HEK293T (cell line): ENCODE measurements at regions not wholly inside any gene's neighbourhood (a gene's known extent, or its start where the extent isn't known, plus 50 kb on each side); places are given as distances from the start of the nearest gene placed in this dataset.

ENCODE experiments used
- CTCF ChIA-PET: fragments of 350-600 bp; formaldehyde crosslinking; extraction: SDS; loops from one replicate; lab custom pipeline; 2021; ENCODE audit warnings: antibody characterized with exemption, inconsistent platforms; lab: Yijun Ruan, JAX
- POLR2A ChIA-PET: fragments of 350-600 bp; formaldehyde crosslinking; extraction: SDS; loops from one replicate; lab custom pipeline; 2020; ENCODE audit warnings: antibody characterized with exemption, inconsistent platforms; lab: Yijun Ruan, JAX
- DNase-seq: peaks from one replicate; pipeline ENCODE4 v3.0.0; 2012; ENCODE audit warnings: mixed read lengths; ENCODE audit errors: extremely low spot score
- ARNT ChIP-seq: fragments of 450-650 bp; IDR thresholded peaks from 2 replicates; pipeline ENCODE4 v1.6.1; 2017; ENCODE audit warnings: mild to moderate bottlenecking
- BHLHE40 ChIP-seq: fragments of 450-650 bp; IDR thresholded peaks from 2 replicates; pipeline ENCODE4 v1.6.1; 2016; ENCODE audit warnings: mild to moderate bottlenecking, moderate library complexity, borderline replicate concordance
- CTBP1 ChIP-seq: fragments of 450-650 bp; IDR thresholded peaks from 2 replicates; pipeline ENCODE4 v1.6.1; 2016; ENCODE audit warnings: borderline replicate concordance
- ELF4 ChIP-seq: fragments of 450-650 bp; IDR thresholded peaks from 2 replicates; pipeline ENCODE4 v1.6.1; 2017; ENCODE audit warnings: antibody characterized with exemption
- FOXA1 ChIP-seq: fragments of 450-650 bp; IDR thresholded peaks from 2 replicates; pipeline ENCODE4 v1.6.1; 2016; ENCODE audit warnings: mild to moderate bottlenecking
- FOXK2 ChIP-seq: fragments of 450-650 bp; IDR thresholded peaks from 2 replicates; pipeline ENCODE4 v1.6.1; 2016; ENCODE audit warnings: mild to moderate bottlenecking
- FOXM1 ChIP-seq: fragments of 450-650 bp; IDR thresholded peaks from 2 replicates; pipeline ENCODE4 v1.6.1; 2017; ENCODE audit warnings: mild to moderate bottlenecking, borderline replicate concordance
- HDGF ChIP-seq: fragments of 450-650 bp; IDR thresholded peaks from 2 replicates; pipeline ENCODE4 v1.6.1; 2017; ENCODE audit warnings: antibody characterized with exemption, borderline replicate concordance
- L3MBTL2 ChIP-seq: fragments of 450-650 bp; conservative IDR thresholded peaks from 2 replicates; pipeline ENCODE4 v1.6.1; 2016; ENCODE audit warnings: mild to moderate bottlenecking
- LEF1 ChIP-seq: fragments of 450-650 bp; IDR thresholded peaks from 2 replicates; pipeline ENCODE4 v1.6.1; 2017; ENCODE audit warnings: mild to moderate bottlenecking, borderline replicate concordance
- NFRKB ChIP-seq: fragments of 450-650 bp; IDR thresholded peaks from 2 replicates; pipeline ENCODE4 v1.6.1; 2016; ENCODE audit warnings: mild to moderate bottlenecking, moderate library complexity
- PKNOX1 ChIP-seq: fragments of 450-650 bp; IDR thresholded peaks from 2 replicates; pipeline ENCODE4 v1.6.1; 2016
- SP1 ChIP-seq: fragments of 450-650 bp; IDR thresholded peaks from 2 replicates; pipeline ENCODE4 v1.6.1; 2017
- SUZ12 ChIP-seq: fragments of 450-650 bp; IDR thresholded peaks from 2 replicates; pipeline ENCODE4 v1.6.1; 2016; ENCODE audit warnings: mild to moderate bottlenecking
- TARDBP ChIP-seq: fragments of 450-650 bp; IDR thresholded peaks from 2 replicates; pipeline ENCODE4 v1.6.1; 2016
- ZNF384 ChIP-seq: fragments of 450-650 bp; IDR thresholded peaks from 2 replicates; pipeline ENCODE4 v1.6.1; 2016

GRCh38 chr4:124941267-124941666, 228.7 kb upstream of the ANKRD50 start:
- TF ChIP-seq ARNT, result no peak
- POLR2A ChIA-PET, result no interaction called here
- no peak for DNase-seq
- CTCF ChIA-PET, result no interaction called here

GRCh38 chr4:124940387-124940786, 227.9 kb upstream of the ANKRD50 start:
- ChIA-PET POLR2A (no interaction called here), CTCF (no interaction called here)
- DNase-seq, result no peak
- TF ChIP-seq NFRKB, result no peak
- no peak for TF ChIP-seq ZNF384
- TF ChIP-seq TARDBP, result no peak
- no peak for TF ChIP-seq L3MBTL2
- TF ChIP-seq CTBP1, result no peak
- no peak for TF ChIP-seq FOXA1
- no peak for TF ChIP-seq FOXK2
- TF ChIP-seq LEF1, result no peak
- no peak for TF ChIP-seq ELF4
- no peak for TF ChIP-seq SUZ12
- no peak for TF ChIP-seq SP1
- TF ChIP-seq HDGF, result no peak
- TF ChIP-seq FOXM1, result no peak

DNA sequence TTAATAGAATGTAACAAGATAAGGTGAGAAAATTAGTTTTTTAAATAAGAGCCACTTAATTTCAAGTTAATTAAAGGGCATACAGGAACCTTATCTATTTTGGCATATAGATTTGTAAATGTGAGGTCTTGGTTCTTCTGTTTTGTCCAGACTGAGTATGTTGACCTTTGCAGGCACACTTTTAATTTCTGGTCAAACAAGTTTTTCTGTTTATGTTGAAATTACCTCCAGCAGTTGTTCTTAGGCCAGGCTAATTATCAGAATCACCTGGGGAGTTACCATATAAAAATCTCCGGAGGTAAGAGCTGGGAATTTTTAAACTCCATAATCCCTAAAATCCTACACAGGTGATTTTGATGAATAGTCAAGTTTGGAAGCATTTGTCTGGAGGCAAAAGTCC, 227.4 kb upstream of the ANKRD50 start:
- ChIA-PET CTCF (no interaction called here), POLR2A (no interaction called here)
- no peak for DNase-seq
- no peak for TF ChIP-seq FOXK2
- TF ChIP-seq TARDBP, result no peak
- no peak for TF ChIP-seq PKNOX1
- TF ChIP-seq ZNF384, result no peak
- no peak for TF ChIP-seq L3MBTL2
- TF ChIP-seq CTBP1, result no peak
- TF ChIP-seq SUZ12, result no peak
- TF ChIP-seq FOXA1, result no peak
- TF ChIP-seq SP1, result no peak
- no peak for TF ChIP-seq LEF1

DNA sequence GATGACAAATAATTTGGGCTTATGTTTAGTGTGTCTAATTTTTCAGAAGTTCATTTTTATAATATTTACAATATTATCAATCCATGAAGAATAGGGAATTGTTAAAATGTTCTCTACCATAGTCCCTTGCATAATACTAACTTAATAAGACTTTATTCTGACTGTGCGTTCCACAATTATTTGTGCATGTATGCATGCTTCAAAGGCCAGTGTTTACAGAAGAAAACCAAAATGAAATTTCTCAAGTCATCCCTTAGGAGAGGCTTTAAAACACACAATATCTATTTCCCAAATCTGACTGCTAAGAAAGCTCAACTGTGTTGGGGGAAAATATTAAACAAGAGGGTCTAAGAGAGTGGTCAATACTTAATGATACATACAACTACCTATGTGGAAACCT, 226.3 kb upstream of the ANKRD50 start:
- POLR2A ChIA-PET, result no interaction called here
- TF ChIP-seq SP1, result no peak
- TF ChIP-seq FOXA1, result no peak
- no peak for TF ChIP-seq LEF1
- TF ChIP-seq BHLHE40, result no peak
- TF ChIP-seq L3MBTL2, result no peak
- TF ChIP-seq PKNOX1, result no peak
- TF ChIP-seq CTBP1, result no peak
- TF ChIP-seq ZNF384, result no peak
- no peak for TF ChIP-seq FOXK2
- TF ChIP-seq HDGF, result no peak
- TF ChIP-seq NFRKB, result no peak
- TF ChIP-seq TARDBP, result no peak
- no peak for TF ChIP-seq ARNT
- TF ChIP-seq SUZ12, result no peak
- CTCF ChIA-PET, result no interaction called here
- DNase-seq, result no peak

DNA sequence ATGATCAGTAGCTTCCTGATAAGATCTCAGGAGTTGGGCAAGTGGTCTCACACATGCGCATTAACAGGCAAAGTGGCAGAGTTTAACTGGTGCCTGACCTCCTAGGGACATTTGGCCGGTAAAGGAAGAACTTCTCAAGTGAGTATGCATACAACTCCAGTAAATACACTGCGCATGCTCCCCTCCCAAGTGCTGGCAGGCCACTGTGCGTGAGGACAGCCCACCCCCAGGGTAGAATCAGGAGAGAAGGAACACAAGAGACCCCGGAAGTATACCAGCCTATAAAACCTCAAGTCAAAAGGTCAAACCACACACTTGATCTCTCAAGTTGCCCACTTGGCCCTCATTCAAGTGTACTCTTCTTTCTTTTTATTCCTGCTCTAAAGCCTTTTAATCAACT, 225.5 kb upstream of the ANKRD50 start:
- ChIA-PET CTCF (no interaction called here), POLR2A (no interaction called here)
- TF ChIP-seq L3MBTL2, result no peak
- no peak for TF ChIP-seq TARDBP
- no peak for TF ChIP-seq ELF4
- TF ChIP-seq BHLHE40, result no peak
- no peak for TF ChIP-seq SP1
- no peak for TF ChIP-seq NFRKB
- TF ChIP-seq ZNF384, result no peak
- DNase-seq, result no peak

- ChIA-PET POLR2A (no interaction called here), CTCF (no interaction called here)
- no peak for TF ChIP-seq HDGF
- TF ChIP-seq PKNOX1, result peak; percentile 79
- peak; percentile 20 for DNase-seq
Observed at GRCh38 chr4:124936427-124936826, 223.9 kb upstream of the ANKRD50 start.

- POLR2A ChIA-PET, result no interaction called here
- no peak for DNase-seq
- TF ChIP-seq PKNOX1, result peak; percentile 48
- no peak for TF ChIP-seq L3MBTL2
- CTCF ChIA-PET, result interaction anchor here (1.0 kb wide), 1 partner anchor 349 kb away, joined by 3 read pairs; no protein-coding TSS in a partner anchor
Observed at GRCh38 chr4:124934916-124935315, 222.4 kb upstream of the ANKRD50 start.
